C4-2B (cell line): ENCODE measurements at regions not wholly inside any gene's neighbourhood (a gene's known extent, or its start where the extent isn't known, plus 50 kb on each side); places are given as distances from the start of the nearest gene placed in this dataset.

ENCODE experiments used
- CTCF ChIP-seq: fragments of 450-650 bp; conservative IDR thresholded peaks from 2 replicates; pipeline ENCODE4 v1.5.1; 2017; ENCODE audit warnings: mild to moderate bottlenecking
- ZFX ChIP-seq: fragments of 450-650 bp; IDR thresholded peaks from 2 replicates; pipeline ENCODE4 v1.6.1; 2017

GRCh38 chr5:18027241-18027867 is 393.1 kb downstream of the TAF11L14 start:
- TF ChIP-seq CTCF = no peak
- no peak for TF ChIP-seq ZFX
